GM04503 (cell line): ENCODE measurements at regions not wholly inside any gene's neighbourhood (a gene's known extent, or its start where the extent isn't known, plus 50 kb on each side); places are given as distances from the start of the nearest gene placed in this dataset.

Experiments
- DNase-seq: peaks from one replicate; pipeline ENCODE4 v3.0.0-alpha.2; 2012; ENCODE audit warnings: low read depth

DNA sequence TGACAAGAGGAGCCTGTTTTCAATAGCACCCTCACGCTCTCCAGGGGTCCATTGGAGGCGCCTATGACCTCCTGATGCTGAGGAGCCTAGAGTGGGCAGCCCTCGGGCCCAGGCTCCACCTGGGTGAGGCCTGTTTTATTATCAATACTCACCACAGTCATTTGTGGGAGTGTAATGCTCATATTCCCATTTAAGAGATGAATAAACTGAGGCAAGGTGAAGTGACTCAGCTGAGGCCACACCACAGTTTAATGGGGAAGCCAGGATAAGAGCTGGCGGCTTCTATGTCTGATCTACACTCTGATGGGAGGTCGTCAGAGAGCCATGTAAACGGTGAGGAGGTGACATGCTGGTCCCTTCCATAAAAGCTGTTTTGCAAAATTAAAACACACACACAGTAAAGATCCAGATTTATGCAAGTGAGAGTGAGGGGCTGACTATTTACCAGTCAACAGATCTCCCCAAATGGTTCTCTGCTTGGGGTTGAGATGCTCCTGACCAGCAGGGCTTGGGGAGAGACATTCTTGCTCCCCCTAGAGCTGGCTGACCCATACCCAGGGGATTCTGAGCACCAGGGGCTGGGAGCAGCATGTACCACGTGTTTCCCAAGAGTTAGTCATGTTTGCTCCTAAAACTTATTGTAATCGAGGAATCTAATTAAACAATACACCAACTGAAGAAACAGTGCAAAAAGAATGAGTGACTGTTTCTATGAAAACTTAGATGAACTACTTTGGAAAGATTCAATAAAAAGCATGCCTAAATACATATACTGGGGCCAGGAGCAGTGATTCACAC, 81.0 kb upstream of the INSIG1 start:
- no peak for DNase-seq

DNA sequence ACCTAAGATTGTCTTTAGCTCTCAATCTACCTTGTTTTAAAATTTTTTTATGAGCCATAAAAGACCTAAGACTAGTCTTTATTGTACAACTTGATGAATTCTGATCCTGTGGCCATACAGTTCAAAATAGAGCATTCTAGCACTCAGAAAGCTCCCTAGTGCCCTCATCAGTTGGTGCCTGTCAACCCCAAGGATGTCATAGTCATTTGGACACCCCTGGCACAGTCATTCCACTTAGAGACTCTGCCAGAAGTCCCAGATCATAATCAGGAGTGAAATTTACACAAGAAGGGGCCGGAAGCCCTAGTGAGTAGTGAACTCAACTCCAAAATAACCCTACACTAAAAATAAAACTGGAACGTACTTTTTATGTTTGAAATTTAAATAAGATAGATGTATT, 80.0 kb upstream of the INSIG1 start:
- no peak for DNase-seq

DNA sequence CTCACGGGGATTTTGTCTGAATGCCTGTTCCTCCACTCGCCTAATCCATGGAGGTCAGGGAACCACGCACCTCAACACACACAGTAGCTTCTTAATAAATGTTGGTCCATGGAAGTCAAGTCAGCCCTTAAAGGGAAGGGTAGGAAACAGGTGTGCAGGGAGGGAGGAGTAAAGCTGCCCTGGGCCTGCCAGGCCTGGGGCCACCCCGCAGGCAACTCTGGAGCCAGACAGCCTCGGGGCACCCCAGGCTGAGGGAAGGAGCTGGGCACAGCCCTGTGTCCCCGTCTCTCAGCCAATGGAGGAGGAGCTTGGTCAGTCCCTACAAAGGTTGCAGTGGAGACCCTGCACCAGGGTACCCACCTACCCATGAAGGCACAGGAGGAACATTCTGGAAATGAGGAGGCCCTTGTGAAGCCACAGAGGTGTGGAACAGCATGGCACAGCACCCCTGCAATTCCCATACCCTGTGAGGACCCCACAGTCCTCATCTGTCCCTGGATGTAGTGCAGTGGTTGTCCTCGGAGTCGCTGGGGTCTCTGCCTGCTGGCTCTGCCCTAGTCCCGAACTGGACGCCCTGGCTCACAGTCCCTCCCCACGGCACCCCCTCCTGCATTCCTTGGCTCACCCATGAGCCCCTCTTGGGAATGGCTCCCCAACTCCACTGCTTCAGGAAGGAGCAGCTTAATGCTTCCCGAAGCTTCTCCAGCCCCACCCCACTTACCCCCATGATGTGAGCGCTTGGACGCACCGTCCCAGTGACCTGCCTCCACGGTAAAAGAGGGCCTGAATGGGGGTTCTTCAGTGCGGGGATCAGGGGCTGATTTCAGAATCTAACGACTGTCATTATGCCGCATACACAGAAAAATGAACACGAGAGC, 79.2 kb upstream of the INSIG1 start:
- no peak for DNase-seq

DNA sequence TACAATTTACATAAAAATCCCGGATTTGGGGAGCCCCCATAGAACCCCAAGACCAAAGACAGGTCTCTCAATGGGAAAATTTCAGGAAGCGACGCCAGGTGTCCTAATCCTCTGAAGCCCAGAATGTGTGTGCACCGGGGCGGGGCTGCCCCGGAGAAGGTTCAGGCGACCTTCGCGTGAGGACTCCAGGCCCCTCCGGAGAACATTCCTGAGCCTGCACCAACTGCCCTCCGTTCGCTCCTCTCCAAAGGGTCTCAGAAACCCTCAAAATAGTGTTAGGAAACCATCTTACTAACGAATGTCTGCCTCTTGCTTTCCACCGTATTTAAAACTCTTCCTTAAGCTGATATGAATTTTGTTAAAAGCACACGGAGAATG, 78.5 kb upstream of the INSIG1 start:
- no peak for DNase-seq

DNA sequence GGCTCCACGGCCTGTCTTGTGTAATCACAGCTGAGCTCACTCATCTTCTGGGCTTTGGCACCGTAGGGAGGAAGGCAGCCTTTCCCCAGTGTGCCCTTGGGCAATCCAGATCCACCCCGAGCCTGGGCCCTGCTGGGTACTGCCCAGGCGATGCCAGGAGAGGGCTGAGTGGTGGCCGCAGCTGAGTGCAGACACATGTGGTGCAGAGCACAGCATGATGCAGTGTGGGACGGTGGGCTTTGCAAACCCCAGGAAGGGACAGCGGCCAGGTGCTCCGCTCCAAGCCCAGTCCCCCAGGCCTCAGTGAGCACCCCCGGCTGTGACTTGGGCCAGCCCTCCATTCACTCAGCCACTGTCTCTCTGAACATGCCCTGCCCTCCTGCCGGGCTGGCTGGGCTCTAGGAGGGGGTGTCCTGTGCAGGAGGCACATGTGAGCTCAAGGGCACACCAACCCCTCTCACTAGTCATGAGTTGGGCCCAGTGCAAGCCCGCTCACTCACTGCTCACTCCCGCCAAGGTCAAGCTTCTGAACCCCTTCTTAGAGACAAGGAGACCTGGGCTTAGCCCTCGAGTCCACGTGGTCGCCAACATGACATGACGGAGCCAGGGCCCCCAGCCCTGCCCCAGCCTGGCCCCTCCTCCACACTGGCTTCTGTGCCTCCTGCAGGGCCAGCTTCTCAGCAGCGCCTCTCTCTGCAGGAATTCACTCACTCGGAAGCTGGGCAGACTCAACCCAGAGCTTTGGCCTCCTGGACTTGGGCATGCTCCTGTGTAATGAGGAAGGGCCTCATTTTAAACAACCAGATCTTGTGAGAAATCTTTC, 77.5 kb upstream of the INSIG1 start:
- DNase-seq = no peak

DNA sequence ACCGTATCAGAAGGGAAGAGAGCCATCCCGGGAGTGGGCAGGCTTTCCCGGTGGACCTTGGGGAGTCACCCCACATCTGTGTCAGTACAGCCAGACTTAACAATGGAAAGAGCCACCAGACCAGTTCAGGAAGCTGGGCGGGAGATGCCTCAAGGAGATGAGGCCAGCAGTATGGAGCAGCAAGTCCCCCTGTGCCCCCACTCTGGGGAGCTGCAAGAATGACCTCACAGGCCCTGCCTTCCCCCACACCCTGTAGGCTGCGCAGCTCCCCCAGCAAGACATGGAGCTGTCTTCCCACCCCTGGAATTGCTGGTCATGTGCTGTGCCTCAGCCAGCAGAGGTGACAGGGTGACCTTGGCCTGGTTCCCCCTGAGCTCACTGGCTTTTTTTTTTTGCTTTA, 76.8 kb upstream of the INSIG1 start:
- no peak for DNase-seq

DNA sequence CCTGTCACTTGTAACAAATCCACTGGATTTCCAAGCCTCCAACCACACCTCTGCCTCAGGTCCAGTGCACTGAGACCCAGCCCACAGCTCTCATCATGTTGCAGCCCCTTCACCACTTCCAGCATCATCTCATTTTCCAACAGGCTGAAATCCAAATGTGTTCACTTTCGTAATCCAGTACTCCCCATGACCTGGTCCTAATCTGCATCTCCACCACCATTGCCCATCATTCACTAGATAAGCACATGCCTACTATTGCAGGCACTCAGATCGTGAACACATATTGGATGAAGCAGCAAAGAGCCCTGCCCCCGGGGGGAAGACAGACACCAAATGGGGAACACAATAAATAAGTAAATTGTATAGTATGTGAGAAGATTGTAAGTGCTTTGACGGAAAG, 76.1 kb upstream of the INSIG1 start:
- DNase-seq = no peak

DNA sequence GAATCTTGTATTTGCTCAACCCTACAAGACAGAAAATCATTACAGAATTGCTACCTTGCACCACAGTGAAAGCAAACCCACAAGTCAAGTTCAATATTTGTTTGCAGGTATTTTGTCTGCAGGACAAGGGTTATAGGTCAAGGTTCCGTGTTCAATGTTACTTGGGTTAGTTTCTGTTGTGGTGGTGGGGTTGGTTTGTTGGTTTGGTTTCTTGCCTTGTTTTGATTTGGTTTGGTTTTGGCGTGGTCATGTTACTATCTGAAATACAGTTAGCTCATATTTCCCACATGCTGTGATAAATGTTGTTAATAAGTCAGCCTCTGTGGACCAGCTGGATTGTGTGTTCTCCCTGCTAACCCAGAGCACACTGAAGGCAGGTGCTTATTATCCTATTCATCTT, 75.6 kb upstream of the INSIG1 start:
- DNase-seq = no peak

DNA sequence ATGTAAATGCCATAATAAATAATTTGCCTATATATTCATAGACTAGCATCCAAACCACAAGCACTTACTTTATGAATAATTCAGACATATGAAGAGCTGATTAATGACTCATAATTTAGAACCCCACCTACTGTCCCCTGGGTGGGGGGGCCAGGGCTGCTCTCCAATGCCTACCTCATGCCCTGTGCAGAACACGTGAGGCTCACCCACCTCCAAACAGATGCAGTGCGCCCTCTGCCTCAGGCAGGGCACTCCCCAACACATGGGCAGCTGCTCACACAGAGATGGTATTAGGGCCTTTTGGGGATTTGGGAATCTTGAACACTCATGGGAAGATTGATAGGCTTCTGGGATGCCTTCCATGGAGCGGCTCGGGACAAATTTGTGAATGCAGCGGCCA, 75.1 kb upstream of the INSIG1 start:
- DNase-seq = no peak

DNA sequence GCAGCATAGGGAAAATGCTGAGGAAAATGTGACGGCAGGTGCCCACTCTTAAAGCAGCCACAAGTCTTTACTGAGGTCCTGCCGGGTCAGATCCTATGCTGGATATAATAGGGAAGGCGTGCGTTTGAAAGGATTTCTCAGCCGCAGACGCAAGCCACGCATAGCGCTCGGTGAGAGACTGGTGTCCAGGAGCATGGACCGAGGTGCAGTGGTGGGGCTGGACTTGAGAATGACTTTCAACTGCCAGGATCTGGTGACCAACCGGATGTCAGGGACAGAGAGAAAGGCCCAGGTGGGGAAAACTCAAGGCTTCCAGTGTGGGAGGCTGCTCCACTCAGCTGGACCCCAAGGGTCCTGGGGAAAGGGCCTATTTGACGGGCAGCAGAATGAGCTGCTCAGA, 74.7 kb upstream of the INSIG1 start:
- no peak for DNase-seq

DNA sequence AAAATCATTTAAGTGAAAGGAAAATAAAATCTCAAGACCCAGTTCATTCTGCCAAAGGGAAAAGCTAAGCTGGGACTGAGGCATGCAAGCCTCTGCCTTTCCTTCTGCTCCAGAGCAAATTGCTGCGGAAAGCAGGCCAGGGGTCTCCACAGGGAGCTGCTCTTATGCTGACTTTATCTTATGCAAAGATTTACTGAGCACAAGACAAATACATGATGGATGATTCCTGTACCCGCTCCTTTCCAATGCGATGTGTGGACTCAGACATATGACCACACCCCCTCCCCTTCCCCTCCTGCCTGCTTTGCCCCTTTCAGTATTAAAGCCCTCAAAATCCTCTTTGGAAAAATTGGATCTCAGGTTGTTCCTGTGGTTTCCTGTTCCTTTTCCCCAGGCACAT, 74.2 kb upstream of the INSIG1 start:
- no peak for DNase-seq

DNA sequence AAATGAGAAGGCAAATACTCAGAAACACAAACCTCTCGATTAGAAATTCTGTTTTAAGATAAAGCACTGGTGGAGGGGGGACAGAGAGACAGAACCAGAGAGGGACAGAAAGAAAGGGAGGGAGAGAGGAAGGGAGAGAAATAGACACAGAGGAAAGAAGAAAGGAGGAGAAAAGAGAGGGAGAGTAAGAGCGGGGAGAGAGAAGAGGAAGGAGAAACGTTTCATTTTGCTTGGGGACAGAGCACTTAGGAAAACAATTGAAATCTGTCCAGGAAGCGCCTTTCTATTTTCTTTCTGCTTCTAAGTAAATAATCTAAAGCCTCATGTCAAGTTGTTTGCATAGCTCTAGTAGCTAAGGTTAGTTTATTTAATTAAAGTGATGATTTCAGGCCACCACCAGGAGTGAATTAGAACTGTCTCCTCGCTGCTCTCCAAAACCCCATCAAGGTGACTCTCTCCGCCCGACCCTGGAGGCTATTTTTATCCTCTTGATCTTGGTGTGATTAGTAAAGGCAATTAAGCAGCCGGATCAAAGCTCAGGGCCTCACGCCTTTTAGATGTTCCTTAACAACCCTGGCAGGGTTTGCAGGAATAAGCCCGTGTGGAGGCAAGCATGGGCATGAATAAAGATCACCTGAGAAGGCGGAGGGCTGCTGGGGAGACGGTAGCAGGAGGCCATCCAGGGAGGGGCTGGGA, 73.4 kb upstream of the INSIG1 start:
- no peak for DNase-seq

DNA sequence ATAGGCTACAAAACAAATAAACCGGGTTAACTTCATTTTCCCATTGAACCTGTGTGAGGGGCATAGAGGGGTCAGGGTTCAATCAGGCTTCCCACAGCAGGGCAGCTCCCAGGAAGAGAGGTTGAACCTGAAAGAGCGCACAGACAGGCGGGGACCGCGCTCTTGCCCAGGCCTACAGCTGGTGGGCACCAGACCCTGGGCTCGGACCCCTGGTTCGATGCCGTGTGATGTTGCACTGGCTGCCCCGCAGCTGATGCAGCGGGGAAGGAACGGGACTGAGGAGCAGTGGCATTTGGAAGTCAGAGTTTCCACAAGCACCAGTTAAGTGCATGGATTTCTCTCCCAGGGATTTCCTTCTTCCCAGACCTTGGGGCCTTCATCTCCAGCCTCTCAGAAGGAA, 72.6 kb upstream of the INSIG1 start:
- DNase-seq = no peak

DNA sequence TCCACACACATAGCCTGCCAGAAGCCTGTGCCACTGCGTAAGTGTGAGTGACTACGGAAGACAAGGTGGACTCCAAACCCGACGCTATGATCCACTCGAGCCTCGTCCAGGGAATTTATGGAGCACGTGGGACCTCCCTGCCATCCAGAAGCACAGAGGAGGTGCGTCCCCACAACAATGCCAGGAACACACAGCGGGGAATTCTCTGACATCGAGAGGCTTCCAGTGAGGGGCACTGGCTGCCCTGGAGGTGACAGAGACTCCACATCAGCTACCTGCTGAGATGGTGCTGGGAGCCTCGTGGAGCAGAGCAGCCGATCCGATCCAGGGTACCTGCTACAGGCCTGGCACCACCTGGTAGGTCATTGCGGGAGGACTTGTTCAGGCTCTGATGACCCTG, 72.2 kb upstream of the INSIG1 start:
- no peak for DNase-seq

DNA sequence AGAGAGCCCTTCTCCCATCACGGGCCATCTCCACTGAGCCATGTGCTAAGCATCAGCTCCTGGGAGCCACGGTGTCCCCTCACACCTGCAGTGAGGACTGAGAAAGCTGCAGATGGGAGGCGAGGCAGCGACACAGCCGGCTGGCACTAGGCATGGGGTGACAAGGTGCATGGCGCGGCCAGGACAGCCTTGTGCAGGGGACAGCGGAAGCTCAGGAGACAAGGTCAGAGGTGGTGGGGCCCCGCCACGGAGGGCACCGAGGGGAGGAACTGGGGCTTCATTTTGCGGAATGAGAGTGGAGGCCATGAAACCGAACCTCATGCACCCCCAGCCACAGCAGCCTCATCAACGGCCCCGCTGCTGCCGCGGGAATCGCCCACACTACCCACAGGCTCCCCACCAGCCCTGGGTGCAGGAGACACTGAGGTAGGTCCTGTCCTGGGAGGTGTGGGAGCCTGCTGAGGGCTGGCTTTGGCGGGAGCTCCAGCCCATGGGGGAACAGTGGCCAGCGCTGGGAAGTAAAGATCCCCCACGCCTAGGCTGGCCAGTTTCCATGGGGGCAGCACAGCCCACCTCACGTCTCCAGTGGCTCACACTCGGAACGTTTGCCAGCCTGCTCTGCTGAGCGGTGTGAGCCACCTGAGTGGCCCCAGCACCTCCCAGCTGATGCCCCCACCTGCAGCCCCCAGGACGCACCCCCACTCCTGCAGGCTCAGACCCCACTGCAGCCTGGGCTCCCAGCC, 71.2 kb upstream of the INSIG1 start:
- no peak for DNase-seq

DNA sequence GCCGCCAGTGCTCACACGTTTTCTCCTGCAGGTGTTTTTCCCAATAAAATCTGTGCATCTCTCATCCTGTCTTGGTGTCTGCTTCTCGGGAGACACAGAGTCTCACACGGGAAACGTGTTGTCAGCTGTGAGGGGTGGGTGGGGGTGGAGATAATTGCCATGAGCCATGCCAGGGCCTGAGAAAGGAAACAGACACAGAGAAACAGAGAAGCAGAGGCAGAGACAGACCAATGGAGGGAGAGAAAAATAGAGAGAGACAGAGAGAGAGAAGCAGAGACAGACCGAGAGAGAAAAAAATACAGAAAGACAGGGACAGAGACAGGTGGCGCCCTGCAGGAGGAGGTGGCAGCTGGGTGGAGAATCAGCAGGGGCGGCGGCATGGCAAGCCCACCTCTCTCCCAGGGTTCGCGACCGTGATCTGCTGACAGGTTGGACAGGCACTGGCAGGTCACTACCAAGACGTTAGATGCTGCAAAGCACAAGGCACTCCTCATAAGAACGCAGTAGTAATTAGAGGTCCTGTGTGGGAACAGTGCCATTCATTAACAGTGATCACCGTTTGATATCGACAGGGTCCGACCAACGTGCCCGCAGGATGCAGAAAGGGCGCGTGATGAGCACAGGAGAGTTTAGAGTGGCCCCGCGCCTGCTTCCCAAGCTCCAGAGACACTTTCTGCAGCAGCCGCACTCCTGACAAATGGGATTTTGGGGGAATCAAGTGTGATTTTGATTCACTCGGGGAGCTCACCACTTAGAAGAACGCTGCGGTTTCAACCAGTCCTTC, 70.5 kb upstream of the INSIG1 start:
- DNase-seq = no peak

DNA sequence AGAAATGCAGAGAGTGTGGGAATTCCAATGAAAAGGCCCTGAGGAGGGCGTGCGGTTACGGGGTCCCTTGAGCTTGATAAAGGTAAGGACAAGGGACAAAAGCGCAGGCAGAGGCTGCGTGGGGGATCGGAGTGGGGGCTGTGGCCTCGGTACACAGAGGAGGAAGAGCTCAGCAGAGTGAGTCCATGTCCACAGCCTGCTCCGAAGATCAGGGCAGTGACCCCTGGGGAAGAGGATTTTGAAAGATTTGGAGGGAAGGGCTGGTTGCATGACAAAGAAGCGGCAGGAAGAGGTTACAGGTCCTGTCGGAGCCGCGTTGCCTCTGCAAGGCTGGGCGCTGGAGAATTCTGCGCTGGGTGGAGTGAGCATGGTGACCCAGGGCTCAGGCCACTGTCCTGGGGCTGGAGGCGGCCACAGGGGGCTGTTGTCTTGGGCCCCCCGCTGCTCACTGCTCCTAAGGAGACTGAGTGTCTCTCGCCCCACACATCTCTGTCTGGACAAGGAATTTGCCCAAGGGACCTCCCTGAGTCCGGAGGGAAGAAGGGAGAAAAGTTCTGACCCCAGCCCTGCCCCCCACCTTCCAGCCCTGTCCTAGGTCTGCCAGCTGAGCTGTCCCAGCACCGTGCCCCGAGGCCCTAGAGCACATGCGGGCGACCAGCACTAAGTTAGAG, 69.8 kb upstream of the INSIG1 start:
- no peak for DNase-seq

DNA sequence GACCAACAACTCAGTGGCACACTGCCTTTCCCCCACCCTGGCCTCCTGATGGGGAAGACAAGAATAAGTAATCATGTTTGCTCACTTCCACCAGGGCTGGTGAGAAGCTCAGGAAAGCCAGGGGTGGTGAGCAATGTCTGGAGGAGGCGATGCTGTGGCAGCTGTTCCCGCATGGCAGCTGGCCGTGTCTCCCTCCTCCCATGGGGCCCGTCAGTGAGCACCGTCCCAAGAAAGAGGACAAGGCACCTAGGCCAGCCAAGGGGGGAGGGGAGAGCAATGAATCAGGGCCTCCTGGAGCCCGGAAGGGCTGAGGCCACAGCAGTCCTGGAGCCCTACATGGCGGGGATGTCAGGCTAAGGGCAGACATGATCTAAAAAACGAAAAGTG, 69.2 kb upstream of the INSIG1 start:
- DNase-seq = no peak

DNA sequence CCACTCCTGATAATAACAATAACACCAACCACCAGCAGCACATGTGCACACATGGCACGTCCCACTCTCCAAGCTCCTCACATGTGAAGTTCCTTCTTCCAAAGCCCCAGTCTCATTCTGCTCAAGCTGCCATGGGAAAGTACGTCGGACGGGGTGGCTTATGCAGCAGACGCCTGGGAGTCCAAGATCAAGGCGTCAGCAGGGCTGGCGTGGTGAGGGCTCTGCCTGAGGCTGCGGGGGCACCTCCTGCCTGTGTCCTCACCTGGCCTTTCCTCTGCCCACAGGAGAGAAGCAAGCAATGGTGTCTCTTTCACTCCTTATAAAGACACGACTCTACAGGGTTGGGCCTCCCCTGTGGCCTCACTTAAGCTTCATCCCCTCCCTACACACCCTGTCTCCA, 68.8 kb upstream of the INSIG1 start:
- no peak for DNase-seq

DNA sequence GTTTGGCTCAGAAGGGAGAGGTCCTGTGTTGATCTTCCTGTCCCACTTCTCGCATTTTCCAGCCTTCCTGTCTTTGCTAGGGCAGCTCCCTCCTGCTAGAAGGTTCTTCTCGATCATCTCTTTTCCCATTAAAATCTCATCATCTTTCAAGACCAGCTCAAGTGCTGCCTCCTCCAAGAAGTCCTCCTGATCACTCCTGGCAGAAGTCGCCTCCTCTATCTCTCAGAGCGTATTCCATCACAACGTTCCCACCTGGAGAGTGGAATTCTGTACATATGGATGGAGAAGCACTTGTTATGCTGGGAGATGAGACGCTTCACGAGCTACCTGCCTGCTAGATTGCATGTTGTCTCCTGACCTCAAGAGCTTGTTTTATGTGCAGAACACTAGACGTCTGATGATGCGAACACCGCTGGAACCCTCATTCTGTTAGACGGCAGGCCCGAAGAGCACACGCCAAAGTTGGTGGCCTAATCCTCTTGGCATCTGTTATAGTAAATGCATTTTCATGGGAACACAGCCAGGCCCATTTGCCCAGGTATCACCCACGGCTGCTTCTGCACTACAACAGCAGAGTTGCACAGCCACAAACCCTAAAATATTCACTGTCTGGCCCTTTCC, 68.0 kb upstream of the INSIG1 start:
- no peak for DNase-seq
